CD14-positive monocyte (primary cell): ENCODE measurements at regions not wholly inside any gene's neighbourhood (a gene's known extent, or its start where the extent isn't known, plus 50 kb on each side); places are given as distances from the start of the nearest gene placed in this dataset.

Experiments used
- DNase-seq, 3 donors: peaks; one replicate each; pipeline ENCODE4 v3.0.0-alpha.2; 2011 to 2022
- H2AFZ ChIP-seq: 2 replicates; pipeline ENCODE4 v1.6.0; 2012; ENCODE audit warnings: mild to moderate bottlenecking, low read depth, low read length, inconsistent platforms; ENCODE audit not compliant: insufficient read depth, poor library complexity, severe bottlenecking
- H3K27ac ChIP-seq, 2 donors: 1 replicate in 1 of 2; 2 replicates in 1 of 2; pipeline ENCODE4 v1.5.1; 2012 to 2013; ENCODE audit warnings: low read length in 2 of 2, control low read depth in 1 of 2, inconsistent platforms in 1 of 2, low read depth in 1 of 2, mild to moderate bottlenecking in 1 of 2
- H3K27me3 ChIP-seq, 2 donors: one replicate each; pipeline versions ENCODE4 v1.6.0 to v1.6.1; 2011 to 2013; ENCODE audit warnings: low read length in 2 of 2; ENCODE audit not compliant: control insufficient read depth in 2 of 2, insufficient read depth in 2 of 2
- H3K36me3 ChIP-seq, 2 donors: replicated peaks in 1 of 2; 1 replicate in 1 of 2; 2 replicates in 1 of 2; pipeline versions ENCODE4 v1.5.1 to v1.6.1; 2012 to 2013; ENCODE audit warnings: low read length in 2 of 2, control low read depth in 1 of 2, inconsistent platforms in 1 of 2, mild to moderate bottlenecking in 1 of 2; ENCODE audit not compliant: insufficient read depth in 2 of 2, control insufficient read depth in 1 of 2
- H3K4me1 ChIP-seq, 2 donors: 1 replicate in 1 of 2; 2 replicates in 1 of 2; pipeline versions ENCODE4 v1.5.1 to v1.6.1; 2012 to 2013; ENCODE audit warnings: low read length in 2 of 2, control low read depth in 1 of 2, inconsistent platforms in 1 of 2, mild to moderate bottlenecking in 1 of 2, moderate library complexity in 1 of 2; ENCODE audit not compliant: insufficient read depth in 2 of 2, control insufficient read depth in 1 of 2
- H3K4me2 ChIP-seq: replicated peaks from 2 replicates; pipeline ENCODE3; 2012; ENCODE audit warnings: low read length, moderate library complexity, mild to moderate bottlenecking; ENCODE audit not compliant: poor library complexity, severe bottlenecking; ENCODE audit errors: extremely low read depth
- H3K4me3 ChIP-seq, 3 experiments: fragments of 200-600 bp in 1 of 3; sonication (generic) in 1 of 3; replicated peaks in 1 of 3; 1 replicate in 2 of 3; 2 replicates in 1 of 3; pipeline ENCODE4 v1.5.1; 2011 to 2013; ENCODE audit warnings: low read length in 3 of 3, mild to moderate bottlenecking in 3 of 3, control low read depth in 2 of 3, low read depth in 2 of 3, inconsistent platforms in 1 of 3, moderate library complexity in 1 of 3
- H3K79me2 ChIP-seq: 2 replicates; pipeline ENCODE4 v1.6.0; 2012; ENCODE audit warnings: mild to moderate bottlenecking, control low read depth, inconsistent platforms, low read length, moderate library complexity; ENCODE audit not compliant: insufficient read depth
- H3K9ac ChIP-seq: 2 replicates; pipeline ENCODE4 v1.6.0; 2017; ENCODE audit warnings: low read length, mild to moderate bottlenecking; ENCODE audit not compliant: insufficient read depth, poor library complexity, severe bottlenecking
- H3K9me3 ChIP-seq, 2 donors: replicated peaks in 1 of 2; 1 replicate in 1 of 2; 2 replicates in 1 of 2; pipeline versions ENCODE4 v1.5.1 to v1.6.1; 2012 to 2013; ENCODE audit warnings: low read length in 2 of 2, control low read depth in 1 of 2; ENCODE audit not compliant: control insufficient read depth in 1 of 2, insufficient read depth in 1 of 2
- H4K20me1 ChIP-seq: 2 replicates; pipeline ENCODE4 v1.6.0; 2012; ENCODE audit warnings: mild to moderate bottlenecking, low read length, control low read depth, moderate library complexity; ENCODE audit not compliant: insufficient read depth
- H3K27ac Mint-ChIP-seq, 7 donors: one replicate each; pipeline ENCODE4 v1.8.0; 2020; ENCODE audit warnings: mild to moderate bottlenecking in 7 of 7, mixed read lengths in 7 of 7, moderate library complexity in 6 of 7, inconsistent platforms in 2 of 7
- H3K27me3 Mint-ChIP-seq, 3 donors: one replicate each; pipeline ENCODE4 v1.8.0; 2021 to 2022; ENCODE audit warnings: low read depth in 3 of 3, mild to moderate bottlenecking in 3 of 3, mixed read lengths in 3 of 3, moderate library complexity in 3 of 3, inconsistent platforms in 1 of 3
- H3K36me3 Mint-ChIP-seq, 2 donors: one replicate each; pipeline ENCODE4 v1.8.0; 2020; ENCODE audit warnings: mixed read lengths in 2 of 2, inconsistent platforms in 1 of 2, mild to moderate bottlenecking in 1 of 2
- H3K4me1 Mint-ChIP-seq: one replicate; pipeline ENCODE4 v1.8.0; 2020; ENCODE audit warnings: mild to moderate bottlenecking, mixed read lengths
- H3K4me3 Mint-ChIP-seq, 2 donors: one replicate each; pipeline ENCODE4 v1.8.0; 2020; ENCODE audit warnings: mild to moderate bottlenecking in 2 of 2, mixed read lengths in 2 of 2, moderate library complexity in 1 of 2
- H3K9me3 Mint-ChIP-seq, 7 donors: one replicate each; pipeline ENCODE4 v1.8.0; 2020 to 2022; ENCODE audit warnings: mixed read lengths in 7 of 7, mild to moderate bottlenecking in 6 of 7, moderate library complexity in 6 of 7, inconsistent platforms in 2 of 7
- WGBS: methylation state at CpG from one replicate; pipeline ENCODE4 v1.1.5; 2013; ENCODE audit warnings: missing lambda C conversion rate; ENCODE audit not compliant: insufficient coverage; 5-methylcytosine and 5-hydroxymethylcytosine counted together
- intact Hi-C, 2 donors: fragments of 100-400 bp; cut with micrococcal nuclease; formaldehyde crosslinking; loops; one replicate each; pipeline versions ENCODE4 v1.15.0 to v1.15.1; 2023
- TF ChIP-seq, protein P1 (sequence below): fragments of 200-600 bp; IDR thresholded peaks from one replicate; pipeline ENCODE4 v1.8.0; 2022; ENCODE audit warnings: antibody characterized with exemption, mild to moderate bottlenecking

GRCh38 chr4:159495515-159496236 lies 392.8 kb downstream of the RAPGEF2 start:
- Mint-ChIP-seq H3K9me3 (peaks cover 0 to 7% (median 0%) of the 10 kb centered on the region in 7 donors), H3K4me1 (no peaks in the 10 kb centered on the region), H3K4me3 (no peak overlapping the region), H3K27me3 (peaks cover 0 to 5% (median 5%) of the 10 kb centered on the region in 3 donors), H3K36me3 (no peaks in the 10 kb centered on the region), H3K27ac (no peak overlapping the region)
- Histone ChIP-seq H3K4me2 (no peak overlapping the region), H3K9me3 (no peaks in the 10 kb centered on the region), H2AFZ (no peak overlapping the region), H3K36me3 (no peaks in the 10 kb centered on the region), H3K27me3 (no peaks in the 10 kb centered on the region), H3K9ac (no peak overlapping the region), H3K27ac (no peak overlapping the region), H3K4me3 (no peak overlapping the region), H4K20me1 (no peaks in the 10 kb centered on the region), H3K79me2 (no peaks in the 10 kb centered on the region), H3K4me1 (no peaks in the 10 kb centered on the region)
- TF ChIP-seq, protein P1, sequence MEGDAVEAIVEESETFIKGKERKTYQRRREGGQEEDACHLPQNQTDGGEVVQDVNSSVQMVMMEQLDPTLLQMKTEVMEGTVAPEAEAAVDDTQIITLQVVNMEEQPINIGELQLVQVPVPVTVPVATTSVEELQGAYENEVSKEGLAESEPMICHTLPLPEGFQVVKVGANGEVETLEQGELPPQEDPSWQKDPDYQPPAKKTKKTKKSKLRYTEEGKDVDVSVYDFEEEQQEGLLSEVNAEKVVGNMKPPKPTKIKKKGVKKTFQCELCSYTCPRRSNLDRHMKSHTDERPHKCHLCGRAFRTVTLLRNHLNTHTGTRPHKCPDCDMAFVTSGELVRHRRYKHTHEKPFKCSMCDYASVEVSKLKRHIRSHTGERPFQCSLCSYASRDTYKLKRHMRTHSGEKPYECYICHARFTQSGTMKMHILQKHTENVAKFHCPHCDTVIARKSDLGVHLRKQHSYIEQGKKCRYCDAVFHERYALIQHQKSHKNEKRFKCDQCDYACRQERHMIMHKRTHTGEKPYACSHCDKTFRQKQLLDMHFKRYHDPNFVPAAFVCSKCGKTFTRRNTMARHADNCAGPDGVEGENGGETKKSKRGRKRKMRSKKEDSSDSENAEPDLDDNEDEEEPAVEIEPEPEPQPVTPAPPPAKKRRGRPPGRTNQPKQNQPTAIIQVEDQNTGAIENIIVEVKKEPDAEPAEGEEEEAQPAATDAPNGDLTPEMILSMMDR, result no peak
- intact Hi-C loops, result no loop called here
- no CpG with 5 or more reads among the region's 2 CpGs for WGBS
- DNase-seq, result no peak

GRCh38 chr4:159496248-159496647 lies 393.4 kb downstream of the RAPGEF2 start:
- no peak overlapping the region for H2AFZ ChIP-seq
- no peaks in the 10 kb centered on the region for H3K79me2 ChIP-seq
- no peak overlapping the region for H3K27ac Mint-ChIP-seq
- no peaks in the 10 kb centered on the region for H3K27me3 ChIP-seq
- no peaks in the 10 kb centered on the region for H3K9me3 ChIP-seq
- no peaks in the 10 kb centered on the region for H4K20me1 ChIP-seq
- no peaks in the 10 kb centered on the region for H3K4me1 ChIP-seq
- DNase-seq, result no peak
- H3K4me1 Mint-ChIP-seq, result no peaks in the 10 kb centered on the region
- H3K27me3 Mint-ChIP-seq, result peaks cover 0 to 5% (median 5%) of the 10 kb centered on the region in 3 donors
- intact Hi-C loops, result no loop called here
- H3K36me3 ChIP-seq, result no peaks in the 10 kb centered on the region
- H3K27ac ChIP-seq, result no peak overlapping the region
- H3K9ac ChIP-seq, result no peak overlapping the region
- TF ChIP-seq, protein P1, result no peak
- H3K4me3 Mint-ChIP-seq, result no peak overlapping the region
- H3K36me3 Mint-ChIP-seq, result no peaks in the 10 kb centered on the region
- WGBS, result no CpG with 5 or more reads among the region's 1 CpG
- H3K9me3 Mint-ChIP-seq, result peaks cover 0 to 7% (median 0%) of the 10 kb centered on the region in 7 donors
- H3K4me2 ChIP-seq, result no peak overlapping the region
- no peak overlapping the region for H3K4me3 ChIP-seq
